Sigmoid colon (tissue), 6 donors: ENCODE measurements at regions not wholly inside any gene's neighbourhood (a gene's known extent, or its start where the extent isn't known, plus 50 kb on each side); places are given as distances from the start of the nearest gene placed in this dataset.
"Not testable (repeated sequence)": the region's sequence is repeated elsewhere in the genome, so short reads cannot be mapped to it uniquely, and the experiment has no call there.

Experiments
- DNase-seq: peaks from one replicate; pipeline ENCODE4 v3.0.0-alpha.2; 2019
- H3K27ac ChIP-seq, 4 donors: fragments of 200-600 bp; sonication (generic); one replicate each; pipeline ENCODE4 v1.5.1; 2016 to 2019; ENCODE audit warnings: mild to moderate bottlenecking in 1 of 4
- H3K27me3 ChIP-seq, 3 donors: fragments of 200-600 bp; sonication (generic); one replicate each; pipeline ENCODE4 v1.5.1; 2019; ENCODE audit warnings: mild to moderate bottlenecking in 1 of 3
- H3K36me3 ChIP-seq, 4 donors: fragments of 200-600 bp; sonication (generic); one replicate each; pipeline ENCODE4 v1.5.1; 2016 to 2019
- H3K4me1 ChIP-seq, 4 donors: fragments of 200-600 bp; sonication (generic); one replicate each; pipeline ENCODE4 v1.5.1; 2017 to 2019
- H3K4me3 ChIP-seq, 4 donors: fragments of 200-600 bp; sonication (generic); one replicate each; pipeline ENCODE4 v1.5.1; 2017 to 2019; ENCODE audit warnings: mild to moderate bottlenecking in 2 of 4, moderate library complexity in 1 of 4
- H3K9me3 ChIP-seq, 4 donors: fragments of 200-600 bp in 3 of 4; sonication (generic) in 3 of 4; one replicate each; pipeline versions ENCODE4 v1.5.1 to v1.6.1; 2013 to 2019
- CTCF ChIP-seq, 4 experiments: fragments of 450-650 bp in 3 of 4; fragments of 200-600 bp in 1 of 4; IDR thresholded peaks; one replicate each; pipeline ENCODE4 v1.5.1; 2016 to 2019; ENCODE audit warnings: antibody characterized with exemption in 4 of 4, mild to moderate bottlenecking in 3 of 4, moderate library complexity in 2 of 4
- EP300 ChIP-seq, 4 donors: sonication (generic); formaldehyde crosslinking; IDR thresholded peaks; one replicate each; pipeline ENCODE4 v1.6.1; 2017; ENCODE audit warnings: antibody characterized with exemption in 4 of 4
- POLR2A ChIP-seq, 2 donors: fragments of 450-650 bp; IDR thresholded peaks; one replicate each; pipeline ENCODE4 v1.6.1; 2016; ENCODE audit warnings: antibody characterized with exemption in 2 of 2, mild to moderate bottlenecking in 2 of 2, moderate library complexity in 2 of 2
- POLR2AphosphoS5 ChIP-seq, 4 donors: sonication (generic); formaldehyde crosslinking; IDR thresholded peaks; one replicate each; pipeline ENCODE4 v1.6.1; 2017; ENCODE audit warnings: antibody characterized with exemption in 4 of 4
- WGBS, 2 donors: extraction: QIAGEN DNeasy Blood & Tissue Kit; methylation state at CpG; one replicate each; pipeline ENCODE4 v1.1.7; 2013; 5-methylcytosine and 5-hydroxymethylcytosine counted together
- intact Hi-C: fragments of 100-400 bp; cut with DNase I; formaldehyde crosslinking; loops from one replicate; pipeline ENCODE4 v1.15.1; 2023
- donor health status: healthy with polysubstance abuse.
- donor health status: healthy.

GRCh38 chr12:46071769-46072624 is 81.6 kb upstream of the SCAF11 start:
- H3K4me1 ChIP-seq, result peaks cover 0 to 12% (median 10%) of the 10 kb centered on the region in 4 donors
- no peaks in the 10 kb centered on the region for H3K9me3 ChIP-seq
- 31 to 48% methylated on average over 8 of the region's 8 CpGs for WGBS, 2 donors
- intact Hi-C loops, result loop anchor here (5.0 kb wide), 4 partner anchors 80 to 950 kb away; partner anchors contain the start of gene SCAF11
- no peak overlapping the region for H3K4me3 ChIP-seq
- no peaks in the 10 kb centered on the region for H3K27me3 ChIP-seq
- H3K36me3 ChIP-seq, result no peaks in the 10 kb centered on the region
- TF ChIP-seq CTCF (IDR thresholded peaks at IDR 0.05), result peak; percentile 92 to 98 (median 94)
- no peak for TF ChIP-seq POLR2A (IDR thresholded peaks at IDR 0.05)
- TF ChIP-seq POLR2AphosphoS5 (IDR thresholded peaks at IDR 0.05), result peak in 1 of 4 donors; percentile 33
- peak; percentile 82 for DNase-seq
- peak overlapping the region in 3 of 4 donors; percentile 19 to 45 (median 41) for H3K27ac ChIP-seq

- H3K27me3 ChIP-seq, result no peaks in the 10 kb centered on the region
- DNase-seq, result no peak
- intact Hi-C loops, result loop anchor here (5.0 kb wide), 4 partner anchors 79 to 951 kb away; partner anchors contain the start of gene SCAF11
- TF ChIP-seq POLR2A (IDR thresholded peaks at IDR 0.05), result no peak
- TF ChIP-seq POLR2AphosphoS5 (IDR thresholded peaks at IDR 0.05), result no peak
- no peak for TF ChIP-seq CTCF (IDR thresholded peaks at IDR 0.05)
- no peak for TF ChIP-seq EP300 (IDR thresholded peaks at IDR 0.05)
- H3K4me3 ChIP-seq, result no peak overlapping the region
- no peaks in the 10 kb centered on the region for H3K9me3 ChIP-seq
- peaks cover 0 to 12% (median 10%) of the 10 kb centered on the region in 4 donors for H3K4me1 ChIP-seq
- peak overlapping the region in 1 of 4 donors; percentile 45 for H3K27ac ChIP-seq
- 84 to 90% methylated on average over 5 of the region's 5 CpGs for WGBS, 2 donors
- no peaks in the 10 kb centered on the region for H3K36me3 ChIP-seq
Measured at GRCh38 chr12:46071335-46071734, 81.0 kb upstream of the SCAF11 start.

- peaks cover 0 to 7% (median 6%) of the 10 kb centered on the region in 4 donors for H3K4me1 ChIP-seq
- no peaks in the 10 kb centered on the region for H3K27me3 ChIP-seq
- 87 to 88% methylated on average over 9 of the region's 9 CpGs for WGBS, 2 donors
- no peak for DNase-seq
- H3K4me3 ChIP-seq, result no peak overlapping the region
- H3K27ac ChIP-seq, result no peak overlapping the region
- TF ChIP-seq CTCF (IDR thresholded peaks at IDR 0.05) (no peak), POLR2A (IDR thresholded peaks at IDR 0.05) (no peak)
- intact Hi-C loops, result no loop called here
- no peaks in the 10 kb centered on the region for H3K36me3 ChIP-seq
- no peaks in the 10 kb centered on the region for H3K9me3 ChIP-seq
Measured at GRCh38 chr12:46067094-46067493, 76.7 kb upstream of the SCAF11 start.

- Histone ChIP-seq H3K9me3 (no peaks in the 10 kb centered on the region), H3K36me3 (no peaks in the 10 kb centered on the region), H3K27me3 (no peaks in the 10 kb centered on the region), H3K27ac (no peak overlapping the region), H3K4me3 (no peak overlapping the region), H3K4me1 (no peaks in the 10 kb centered on the region)
- DNase-seq, result no peak
- TF ChIP-seq POLR2AphosphoS5 (IDR thresholded peaks at IDR 0.05), result no peak
- intact Hi-C loops, result no loop called here
- WGBS, 2 donors, result 83 to 84% methylated on average over 3 of the region's 3 CpGs
Measured at GRCh38 chr12:46065412-46066166, 75.2 kb upstream of the SCAF11 start.

- Histone ChIP-seq H3K36me3 (no peaks in the 10 kb centered on the region), H3K27ac (no peak overlapping the region), H3K4me3 (no peak overlapping the region), H3K27me3 (no peaks in the 10 kb centered on the region), H3K4me1 (no peaks in the 10 kb centered on the region), H3K9me3 (no peaks in the 10 kb centered on the region)
- intact Hi-C loops, result no loop called here
- DNase-seq, result no peak
- 91 to 96% methylated on average over 2 of the region's 2 CpGs for WGBS, 2 donors
- TF ChIP-seq POLR2A (IDR thresholded peaks at IDR 0.05), result no peak
- no peak for TF ChIP-seq POLR2AphosphoS5 (IDR thresholded peaks at IDR 0.05)
- TF ChIP-seq CTCF (IDR thresholded peaks at IDR 0.05), result no peak
- no peak for TF ChIP-seq EP300 (IDR thresholded peaks at IDR 0.05)
Measured at GRCh38 chr12:46064548-46064947, 74.2 kb upstream of the SCAF11 start.

GRCh38 chr12:46058697-46059096 is 68.3 kb upstream of the SCAF11 start:
- H3K4me3 ChIP-seq, H3K27ac ChIP-seq, H3K4me1 ChIP-seq, H3K27me3 ChIP-seq, intact Hi-C loops, H3K9me3 ChIP-seq, H3K36me3 ChIP-seq, DNase-seq: not testable (repeated sequence)
- WGBS, 2 donors, result 92 to 93% methylated on average over 7 of the region's 7 CpGs
